ENCODE measurements at regions not wholly inside any gene's neighbourhood (a gene's known extent, or its start where the extent isn't known, plus 50 kb on each side); places are given as distances from the start of the nearest gene placed in this dataset.

- TF ChIP-seq HMGXB4 (CRISPR knock-in tag; IDR thresholded peaks at IDR 0.05; ENCODE audit: borderline replicate concordance), result no peak
These were observed 131.9 kb upstream of the DDHD1 start (continued) for GRCh38 chr14:53285064-53285463.

- peak; percentile 62 to 82; a peak in 4 of 6 replicates for ATAC-seq
- no peak for FAIRE-seq
- ChIA-PET POLR2A (no interaction called here), CTCF (interaction anchor here (1.9 to 3.4 kb wide), 2 partner anchors 17 to 27 kb away, joined by 7 to 22 read pairs; no protein-coding TSS in a partner anchor)
- peak in 1 of 2 experiments; percentile 78 for DNase-seq (ENCODE audit: low read depth in 1 of 2, low spot score in 1 of 2)
- Histone ChIP-seq H3K4me3 (no peak overlapping the region), H3K27ac (peak overlapping the region; percentile 48 to 80), H3K4me1 (peaks cover 12% of the 10 kb centered on the region), H3K4me2 (0 out of 3 replicates have a peak overlapping the region, but pooled peaks have one; percentile 0), H3K9me3 (peaks cover 10% of the 10 kb centered on the region)
- 69% methylated on average over 12 of the region's 12 CpGs for WGBS (ENCODE audit: missing lambda C conversion rate)
- no peak for TF ChIP-seq USF2 (IDR thresholded peaks at IDR 0.05)
- no peak for TF ChIP-seq RFX5 (IDR thresholded peaks at IDR 0.05)
- no peak for TF ChIP-seq RAD21 (conservative IDR thresholded peaks at IDR 0.05 in 1 of 2, IDR thresholded peaks at IDR 0.05 in 1 of 2)
- 0 out of 2 replicates have a peak, but pooled peaks have one; percentile 63 for TF ChIP-seq TFCP2L1 (CRISPR knock-in tag; IDR thresholded peaks at IDR 0.05)
- TF ChIP-seq GATA3 (IDR thresholded peaks at IDR 0.05; ENCODE audit: borderline replicate concordance), result no peak
- peak; percentile 67; the same call in 1 of the 2 replicates for TF ChIP-seq TP53 (CRISPR knock-in tag; IDR thresholded peaks at IDR 0.05)
- TF ChIP-seq JUNB (IDR thresholded peaks at IDR 0.05), result no peak
- TF ChIP-seq REST (IDR thresholded peaks at IDR 0.05), result no peak
- no peak for TF ChIP-seq CEBPB (IDR thresholded peaks at IDR 0.05)
- no peak for TF ChIP-seq RNF2 (IDR thresholded peaks at IDR 0.05; ENCODE audit: borderline replicate concordance, low read depth)
- no peak for TF ChIP-seq CTCF (IDR thresholded peaks at IDR 0.05)
- TF ChIP-seq RARB (CRISPR knock-in tag; IDR thresholded peaks at IDR 0.05), result peak; percentile 73; the same call in 1 of the 2 replicates
- TF ChIP-seq HES2 (IDR thresholded peaks at IDR 0.05), result no peak
- TF ChIP-seq MAZ (IDR thresholded peaks at IDR 0.05; ENCODE audit: borderline replicate concordance, low read depth, low read length), result no peak
- TF ChIP-seq HMGXB4 (CRISPR knock-in tag; IDR thresholded peaks at IDR 0.05; ENCODE audit: borderline replicate concordance), result no peak
- no peak for TF ChIP-seq EHMT2 (IDR thresholded peaks at IDR 0.05; ENCODE audit: low read depth)
- no peak for TF ChIP-seq E2F6 (IDR thresholded peaks at IDR 0.05; ENCODE audit: borderline replicate concordance, low read depth)
- peak; percentile 99 for TF ChIP-seq ATOH8 (CRISPR knock-in tag; IDR thresholded peaks at IDR 0.05; ENCODE audit: low read depth)
- TF ChIP-seq NFE2L2 (conservative IDR thresholded peaks at IDR 0.05; ENCODE audit: low read length), result peak; percentile 66
- peak; percentile 82; the same call in 1 of the 2 replicates for TF ChIP-seq FOSB (CRISPR knock-in tag; IDR thresholded peaks at IDR 0.05)
- no peak for TF ChIP-seq CHD4 (IDR thresholded peaks at IDR 0.05; ENCODE audit: borderline replicate concordance)
- no peak for TF ChIP-seq NR3C1 (IDR thresholded peaks at IDR 0.05)
- TF ChIP-seq SMC3 (IDR thresholded peaks at IDR 0.05), result no peak
These were observed 125.7 kb upstream of the DDHD1 start for GRCh38 chr14:53278602-53279506.

Measured in A549 (cell line).